SW 1271 (cell line): ENCODE measurements at regions not wholly inside any gene's neighbourhood (a gene's known extent, or its start where the extent isn't known, plus 50 kb on each side); places are given as distances from the start of the nearest gene placed in this dataset.
A peak's percentile ranks its signal among the peaks of the same experiment; 100 is the strongest.
"Not testable (repeated sequence)": the region's sequence is repeated elsewhere in the genome, so short reads cannot be mapped to it uniquely, and the experiment has no call there.

Experiments used
- DNase-seq, 2 experiments: peaks; one replicate each; lab custom pipeline; 2025; lab: John Stamatoyannopoulos, UW

DNA sequence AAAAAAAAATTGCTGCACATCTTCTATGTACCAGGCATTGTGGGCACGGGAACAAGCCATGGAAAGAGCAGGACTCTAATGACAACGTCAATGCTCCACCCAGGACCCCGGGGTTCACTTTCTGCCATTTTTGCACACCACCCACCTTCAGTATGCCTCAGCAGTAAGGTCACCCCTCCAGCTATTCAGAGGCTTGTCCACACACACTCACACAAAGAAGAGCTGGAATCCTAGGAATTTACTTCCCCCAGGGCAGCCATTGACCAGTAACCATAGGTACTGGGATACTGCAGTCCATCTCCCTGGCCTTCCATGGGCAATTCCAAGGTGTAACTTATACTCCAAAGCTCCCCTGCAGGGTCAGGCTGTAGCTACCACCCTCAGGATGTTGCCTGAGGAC, 170.8 kb downstream of the SUCLG1 start:
- DNase-seq, result no peak

DNA sequence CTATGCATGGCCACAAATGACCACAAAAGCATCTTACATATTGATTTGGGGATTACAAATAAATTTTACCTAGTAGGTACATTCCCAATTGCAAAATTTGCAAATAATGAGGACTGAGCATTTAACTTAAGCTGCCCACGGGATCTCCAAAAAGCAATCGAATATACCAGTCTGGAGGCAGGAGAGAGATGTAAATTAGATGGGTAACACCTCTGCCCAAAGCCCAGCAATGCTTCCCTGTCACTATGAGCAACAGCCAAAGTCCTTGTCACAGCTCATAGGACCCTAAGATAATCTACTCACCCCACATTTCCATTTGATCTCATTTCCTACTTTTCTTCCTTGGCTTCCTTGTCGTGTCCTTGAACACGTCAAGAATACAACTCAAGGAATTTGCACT, 172.2 kb downstream of the SUCLG1 start:
- DNase-seq, result no peak

DNA sequence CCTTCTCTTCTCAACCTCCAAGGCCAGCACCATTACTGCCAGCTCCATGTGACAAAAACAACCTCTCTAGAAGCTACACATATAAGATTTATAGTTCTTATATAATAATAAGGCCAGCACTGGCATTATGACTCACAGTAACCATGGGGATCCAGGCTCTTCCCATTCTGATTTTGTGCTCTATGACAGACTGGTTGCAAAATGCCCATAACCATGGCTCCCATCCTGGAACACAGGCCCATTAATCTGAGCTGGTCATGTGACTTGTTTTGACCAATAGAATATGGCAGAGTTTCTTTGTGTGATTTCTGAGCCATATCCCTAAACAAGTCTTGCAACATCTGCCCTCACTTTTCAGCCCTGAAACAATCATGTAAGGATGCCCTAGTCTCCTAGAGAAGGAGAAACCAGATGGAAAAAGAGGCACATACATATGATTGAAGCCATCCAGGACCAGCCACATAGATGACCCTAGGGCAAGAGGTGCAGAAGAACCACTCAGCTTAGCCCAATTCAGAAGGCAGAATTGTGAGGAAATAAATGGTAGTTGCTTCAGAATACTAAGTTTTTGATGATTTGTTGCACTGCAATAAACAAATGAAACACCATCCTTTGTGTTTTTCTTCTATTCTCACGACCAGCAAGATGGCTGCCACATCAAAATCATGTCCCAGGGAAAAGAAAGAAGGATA, 173.9 kb downstream of the SUCLG1 start:
- DNase-seq, result no peak

DNA sequence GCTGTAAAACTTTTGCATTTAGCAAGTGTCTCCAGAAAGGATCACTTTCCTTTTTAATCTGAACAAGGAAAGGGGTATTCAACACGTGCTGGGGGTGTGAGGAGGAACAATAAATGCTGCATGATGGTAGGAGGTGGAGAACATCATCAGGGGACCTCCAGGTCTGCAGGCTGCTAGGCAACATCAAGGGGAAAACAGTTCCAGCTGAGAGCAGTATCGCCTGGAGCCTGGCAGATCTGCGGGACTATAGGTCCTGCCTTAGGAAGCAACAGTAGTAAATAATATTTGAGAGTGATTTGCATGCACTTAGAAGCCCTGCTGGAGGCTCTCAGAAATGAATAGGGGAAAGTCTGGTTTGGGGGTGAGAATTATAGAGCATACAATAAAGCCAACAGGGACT, 175.6 kb downstream of the SUCLG1 start:
- DNase-seq, result no peak

DNA sequence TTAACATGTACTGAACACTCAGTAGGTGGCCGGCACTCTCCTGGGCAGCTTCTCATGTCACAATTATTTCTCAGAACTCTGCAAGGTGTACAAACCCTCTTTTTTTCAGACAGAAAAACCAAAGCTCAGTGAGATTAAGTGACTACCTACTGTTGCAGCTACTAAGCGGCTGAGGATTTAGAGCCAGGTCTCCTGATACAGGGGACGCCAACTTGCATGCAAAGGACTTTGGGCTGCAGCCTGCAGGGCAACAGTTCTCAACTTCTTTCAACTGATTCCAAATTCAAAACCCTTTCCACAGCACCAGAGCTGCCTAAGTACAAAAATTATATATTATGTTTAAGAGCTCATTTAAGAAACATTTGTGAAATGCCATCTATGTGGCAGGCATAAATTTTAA, 177.6 kb downstream of the SUCLG1 start:
- DNase-seq, result no peak

DNA sequence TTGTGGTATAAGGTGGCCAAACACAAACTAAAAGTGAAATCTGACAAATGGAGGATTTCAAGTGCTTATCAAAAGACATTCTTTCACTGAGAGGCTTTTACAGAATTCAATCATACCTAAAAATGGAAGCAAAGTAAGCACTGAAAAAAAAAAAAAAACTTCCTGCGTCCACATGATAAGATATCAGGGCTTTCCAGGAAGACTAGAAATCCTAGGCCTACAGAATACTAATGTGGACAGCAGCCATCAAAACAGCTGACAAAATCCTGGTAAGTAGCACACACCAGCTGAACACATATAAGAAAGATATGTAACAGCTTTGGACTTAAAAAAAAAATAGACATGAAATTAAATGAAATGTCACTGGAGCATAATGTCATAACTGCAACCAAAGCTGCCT, 178.2 kb downstream of the SUCLG1 start:
- DNase-seq, result no peak

DNA sequence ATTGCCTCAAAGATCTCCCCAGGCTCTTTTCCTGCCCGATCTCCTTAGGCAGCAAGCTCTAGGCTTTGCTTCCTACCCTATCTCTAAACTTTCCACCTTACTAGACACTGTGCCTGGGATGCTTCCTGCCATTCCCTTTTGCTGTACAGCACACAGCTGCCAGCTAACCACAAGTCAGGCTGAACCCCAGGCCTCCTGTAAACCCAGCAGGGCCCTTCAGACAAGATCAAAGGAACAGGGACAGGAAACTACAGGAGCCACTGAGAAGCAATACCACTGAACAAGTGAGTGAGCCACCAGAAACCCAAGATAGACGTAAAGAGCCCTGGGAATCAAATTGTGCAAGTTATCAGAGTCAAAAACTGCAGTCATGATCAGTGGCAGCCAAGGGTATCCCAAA, 180.7 kb downstream of the SUCLG1 start:
- no peak for DNase-seq

DNA sequence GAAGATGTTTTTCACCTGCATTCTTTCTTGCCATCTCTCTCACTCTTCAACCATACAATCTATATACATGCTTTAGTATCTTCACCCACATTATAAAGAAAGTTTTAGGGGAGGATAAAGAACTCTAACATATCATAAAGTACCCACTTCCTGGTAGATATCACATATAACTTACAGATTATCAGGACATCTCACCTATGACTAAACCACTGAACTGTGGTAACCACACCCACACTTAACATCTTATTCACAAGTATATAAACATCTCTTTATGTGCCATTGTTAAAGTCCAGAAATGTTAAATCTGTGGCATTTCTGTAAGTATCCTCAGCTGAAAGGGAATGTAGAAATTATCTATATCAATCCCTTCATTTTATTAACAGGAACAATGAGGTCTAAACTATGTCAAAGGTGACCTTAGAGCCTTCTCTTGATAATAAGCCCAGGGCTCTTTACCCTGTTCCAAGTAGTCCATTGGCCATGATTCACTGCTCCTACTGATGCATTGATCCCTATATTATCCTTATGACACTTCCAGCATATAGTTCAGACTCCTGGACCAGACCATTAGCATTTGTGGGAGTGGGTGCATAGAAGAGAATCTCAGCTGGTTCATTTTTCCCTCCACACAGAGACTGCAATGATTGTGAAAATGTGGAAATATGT, 182.4 kb downstream of the SUCLG1 start:
- no peak for DNase-seq

DNA sequence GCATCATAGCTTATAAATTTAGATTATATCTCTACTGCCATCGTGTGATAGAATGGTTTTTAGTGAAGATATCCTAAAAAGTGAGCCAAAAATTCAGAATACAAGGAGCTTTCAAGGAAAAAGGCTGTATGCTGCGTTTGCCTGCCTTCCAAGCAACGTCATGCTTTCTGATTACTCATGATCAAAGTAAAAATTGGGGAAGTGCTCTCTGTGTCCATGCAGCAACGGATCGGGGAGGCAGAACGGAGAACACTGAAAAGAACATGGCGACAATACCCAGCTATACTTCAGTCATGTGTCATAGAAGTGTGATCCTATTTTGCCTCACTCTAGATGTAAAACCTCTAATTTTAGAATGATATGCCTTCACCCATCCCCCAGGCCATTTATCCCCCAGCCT, 185.7 kb downstream of the SUCLG1 start:
- no peak for DNase-seq

DNA sequence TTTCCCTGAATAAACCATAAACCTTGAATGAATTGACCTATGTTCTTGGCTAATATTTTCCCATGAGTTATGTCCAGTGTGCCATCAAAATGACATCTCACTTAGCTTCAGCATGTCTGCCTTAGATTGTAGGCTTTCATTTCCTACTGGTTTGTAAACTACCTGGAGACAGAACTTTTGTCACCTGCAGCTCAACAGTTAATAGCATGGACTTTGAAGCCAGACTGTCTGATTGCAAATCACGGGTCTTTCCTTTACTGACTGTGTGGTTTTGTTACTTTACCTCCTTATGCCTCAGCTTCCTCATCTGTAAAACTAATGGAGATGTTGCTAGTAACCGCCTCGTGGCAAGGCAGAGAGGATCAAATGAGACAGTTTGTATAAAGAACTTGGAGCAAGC, 187.1 kb downstream of the SUCLG1 start:
- DNase-seq, result no peak

DNA sequence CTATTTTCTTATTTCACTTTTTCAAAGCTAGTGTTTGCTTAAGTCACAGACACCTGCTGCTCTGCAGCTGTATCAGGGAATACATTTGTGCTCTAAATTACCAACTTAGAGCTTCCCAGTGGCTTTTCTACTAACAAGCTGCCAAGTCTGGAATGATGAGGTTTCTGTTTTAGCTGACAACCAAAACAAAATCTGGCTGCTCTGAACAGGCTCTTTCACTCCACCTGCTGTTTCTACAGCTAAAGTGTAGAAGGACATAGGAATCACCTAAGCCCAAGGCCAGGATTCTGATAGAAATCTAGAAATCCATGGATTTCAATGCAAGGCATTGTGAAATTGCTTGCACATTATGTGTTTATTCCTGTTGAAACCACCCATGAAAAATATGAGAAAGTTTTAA, 201.2 kb downstream of the SUCLG1 start:
- DNase-seq, result peak in 1 of 2 experiments; percentile 15

DNA sequence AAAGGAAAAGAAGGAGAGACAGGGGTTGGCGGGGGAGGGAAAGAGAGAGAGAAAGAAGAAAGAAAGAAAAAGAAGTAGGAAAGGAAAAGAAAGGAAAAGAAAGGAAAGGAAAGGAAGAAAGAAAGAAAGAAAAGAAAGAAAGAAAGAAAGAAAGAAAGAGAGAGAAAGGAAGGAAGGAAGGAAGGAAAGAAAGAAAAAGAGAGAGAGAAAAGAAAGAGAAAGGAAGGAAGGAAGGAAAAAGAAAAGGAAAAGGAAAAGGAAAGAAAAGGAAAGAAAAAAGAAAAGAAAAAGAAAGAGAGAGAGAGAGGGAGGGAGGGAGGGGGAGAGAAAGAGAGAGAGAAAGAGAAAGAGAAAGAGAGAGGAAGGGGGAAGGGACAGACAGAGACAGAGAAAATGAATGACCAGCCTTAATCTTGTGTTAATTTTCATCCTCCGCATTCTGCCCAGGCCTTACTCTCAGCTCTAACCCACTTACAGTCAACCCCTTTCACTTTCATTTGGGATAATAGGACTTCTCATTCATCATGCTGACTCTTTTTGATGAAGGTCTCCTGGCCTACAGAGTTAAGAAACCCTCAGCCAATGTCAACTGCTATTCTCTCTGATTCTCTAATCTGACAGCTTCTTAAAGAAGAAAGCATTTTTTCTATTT, 207.3 kb downstream of the SUCLG1 start:
- DNase-seq, result no peak

DNA sequence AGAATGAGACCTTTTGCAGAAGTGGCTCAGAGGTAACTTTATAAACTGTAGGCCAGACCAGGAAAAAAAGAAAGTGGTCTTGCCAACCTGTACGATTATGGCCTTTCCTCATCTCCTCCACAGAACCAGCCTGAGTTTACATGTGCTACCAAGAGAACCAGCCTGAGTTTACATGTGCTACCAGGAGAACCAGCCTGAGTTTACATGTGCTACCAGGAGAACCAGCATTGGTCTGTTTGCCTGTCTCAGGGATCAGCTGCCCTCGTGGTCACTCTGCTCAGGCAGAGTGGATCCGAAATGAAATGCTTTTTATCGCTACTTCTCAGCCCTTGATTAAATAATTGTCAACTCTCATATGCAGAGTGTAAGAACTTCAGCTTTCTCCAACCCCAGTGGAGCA, 209.9 kb downstream of the SUCLG1 start:
- DNase-seq, result no peak

DNA sequence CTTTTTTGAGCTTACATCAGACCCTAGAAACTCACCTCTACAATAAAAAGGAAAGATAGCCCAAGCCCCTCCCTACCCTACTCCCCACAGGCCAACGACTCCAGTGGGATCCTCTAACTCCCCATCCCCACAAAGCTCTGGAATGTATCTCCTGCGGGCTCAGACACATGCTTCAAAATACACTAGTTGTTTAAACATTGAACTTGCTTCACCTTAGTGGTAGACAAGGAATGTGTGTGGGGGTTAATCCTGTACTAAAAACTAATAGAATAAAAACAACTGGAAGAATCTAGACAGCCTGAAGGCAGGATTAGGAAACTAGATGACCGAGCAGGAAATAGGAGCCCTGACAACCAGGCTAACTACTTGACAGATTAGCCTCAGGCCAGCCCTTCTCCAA, 211.5 kb downstream of the SUCLG1 start:
- DNase-seq, result no peak

DNA sequence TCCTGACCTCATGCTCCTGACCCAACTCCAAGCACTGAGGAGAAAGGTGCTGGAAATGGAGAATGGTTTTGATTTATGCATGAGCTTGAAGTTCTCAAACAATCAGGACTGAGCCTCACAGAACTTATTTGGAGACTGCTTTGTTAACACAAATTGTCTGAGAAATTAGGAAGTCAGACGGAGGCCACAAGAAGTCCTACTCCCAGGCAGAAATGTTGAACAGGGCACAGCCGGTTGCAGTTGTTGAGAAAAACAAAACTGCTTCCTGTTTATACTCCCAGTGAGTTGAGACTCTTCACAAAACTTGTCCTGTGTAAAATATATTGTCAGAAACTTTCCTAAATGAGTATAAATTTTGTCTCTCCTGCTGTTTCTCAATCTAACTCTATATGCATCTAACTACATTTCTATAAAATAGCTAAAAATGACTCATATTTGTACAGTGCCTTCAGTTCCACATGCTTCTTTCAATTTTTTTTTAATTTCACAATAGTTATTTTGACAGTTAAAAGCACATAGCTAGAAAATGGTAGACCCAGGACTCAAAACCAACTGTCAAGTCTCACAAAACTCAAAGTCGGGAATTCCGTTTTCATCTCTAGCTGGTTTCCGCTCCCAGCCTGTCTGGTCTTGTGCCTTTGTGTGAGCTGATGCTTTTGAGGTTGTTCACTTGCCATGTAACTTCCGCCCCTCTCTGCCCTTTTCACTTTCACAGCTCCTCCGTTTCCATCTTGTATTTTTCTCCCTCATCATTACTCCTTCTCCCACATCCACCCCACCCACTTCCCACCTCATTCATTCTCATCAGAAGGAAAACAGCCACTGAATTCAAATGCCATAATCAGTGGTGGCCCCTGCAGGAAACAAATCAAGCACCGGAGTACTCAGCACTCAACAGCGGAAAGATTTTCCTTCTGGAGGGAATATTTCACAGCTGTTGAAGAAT, 215.0 kb downstream of the SUCLG1 start:
- no peak for DNase-seq

DNA sequence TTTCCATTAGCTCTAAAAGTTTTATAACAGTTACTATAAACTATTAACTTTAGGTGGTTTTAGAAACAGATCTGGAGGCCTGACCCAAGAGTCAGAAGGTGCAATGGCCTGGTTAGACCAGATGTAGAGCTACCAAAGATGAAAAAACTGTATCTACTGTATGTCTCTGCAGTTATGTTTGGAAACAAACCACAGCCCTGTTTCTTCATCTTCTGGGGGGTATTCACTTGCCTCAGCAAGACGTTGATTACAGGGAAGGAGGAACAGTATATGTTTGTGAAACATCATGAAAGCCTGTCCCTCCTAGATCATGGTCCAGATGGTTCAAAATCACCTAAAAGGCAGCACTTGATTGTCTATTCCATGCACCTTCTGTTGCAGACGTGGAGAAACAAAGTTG, 220.2 kb downstream of the SUCLG1 start:
- no peak for DNase-seq

DNA sequence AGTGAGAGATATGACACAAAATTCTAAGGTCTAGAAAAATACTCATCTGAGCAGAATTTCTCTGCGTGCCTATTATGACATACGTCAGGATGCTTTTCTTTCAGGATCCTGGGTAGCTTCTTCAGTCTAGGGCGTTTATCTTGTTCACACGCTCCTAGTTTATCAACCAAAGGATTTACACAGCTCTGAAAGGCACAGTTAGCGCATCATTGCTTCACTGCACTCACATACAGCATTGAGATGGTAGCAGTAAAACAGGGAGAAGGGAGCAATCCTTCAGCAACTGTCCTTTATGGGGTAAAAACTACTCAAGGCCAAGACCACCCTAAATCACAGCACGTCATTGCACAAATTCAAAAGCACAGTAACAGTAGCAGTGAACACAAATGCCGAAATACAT, 222.8 kb downstream of the SUCLG1 start:
- no peak for DNase-seq

DNA sequence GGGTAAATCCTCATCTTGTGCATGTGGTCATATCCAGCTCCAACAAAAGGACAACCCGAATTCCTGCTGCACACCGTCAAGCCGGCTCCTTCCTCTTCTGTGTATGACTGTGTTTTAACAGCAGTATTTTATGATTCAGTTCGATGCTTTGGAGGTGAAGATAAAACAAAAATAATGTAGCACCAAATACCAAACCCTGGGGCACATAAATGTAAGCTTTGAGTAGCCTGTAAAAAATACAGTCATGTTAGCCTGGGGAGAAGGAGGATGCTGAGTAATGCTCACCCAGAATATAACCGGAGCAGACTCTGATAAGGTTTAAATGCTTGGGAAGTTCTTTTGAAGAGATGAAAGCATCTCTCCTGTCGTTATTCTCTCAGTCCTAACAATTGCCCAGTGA, 225.0 kb downstream of the SUCLG1 start:
- no peak for DNase-seq

DNA sequence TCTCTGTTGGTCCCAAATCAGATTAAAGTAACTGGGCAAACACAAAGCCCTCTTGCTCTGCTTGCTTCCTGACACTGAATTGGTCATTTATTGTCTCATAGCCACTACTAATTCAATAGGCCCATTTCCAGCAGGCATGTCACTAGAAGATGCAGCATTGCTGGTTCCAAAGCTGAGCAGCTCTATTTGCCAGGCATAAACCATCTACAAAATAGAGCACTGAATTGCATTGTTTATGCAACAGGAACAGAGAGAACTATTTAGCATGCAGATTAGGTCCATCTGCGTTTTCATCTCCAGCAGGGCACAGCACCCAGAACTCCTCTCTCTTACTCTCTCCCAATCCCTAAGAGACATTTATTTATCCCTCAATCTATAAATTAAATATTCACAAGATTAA, 227.6 kb downstream of the SUCLG1 start:
- DNase-seq, result no peak

DNA sequence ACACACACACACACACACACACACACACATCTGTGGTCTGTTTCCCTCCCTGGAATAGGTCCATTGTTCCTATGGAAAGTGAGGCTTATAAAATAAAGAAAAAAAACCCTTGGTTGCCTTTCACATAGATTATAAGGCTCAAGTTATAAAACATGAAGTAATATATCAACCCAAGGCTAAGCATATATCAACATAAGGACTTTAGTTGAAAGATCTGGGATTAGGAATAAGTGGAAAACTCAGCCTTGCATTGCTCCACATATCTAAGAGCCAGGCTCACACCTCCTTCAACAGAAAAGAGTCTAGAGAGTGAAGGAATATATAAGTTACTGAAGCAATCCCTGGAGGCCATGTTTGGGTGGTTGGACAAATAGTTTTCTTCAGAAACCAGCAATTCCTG, 235.0 kb downstream of the SUCLG1 start:
- no peak for DNase-seq

DNA sequence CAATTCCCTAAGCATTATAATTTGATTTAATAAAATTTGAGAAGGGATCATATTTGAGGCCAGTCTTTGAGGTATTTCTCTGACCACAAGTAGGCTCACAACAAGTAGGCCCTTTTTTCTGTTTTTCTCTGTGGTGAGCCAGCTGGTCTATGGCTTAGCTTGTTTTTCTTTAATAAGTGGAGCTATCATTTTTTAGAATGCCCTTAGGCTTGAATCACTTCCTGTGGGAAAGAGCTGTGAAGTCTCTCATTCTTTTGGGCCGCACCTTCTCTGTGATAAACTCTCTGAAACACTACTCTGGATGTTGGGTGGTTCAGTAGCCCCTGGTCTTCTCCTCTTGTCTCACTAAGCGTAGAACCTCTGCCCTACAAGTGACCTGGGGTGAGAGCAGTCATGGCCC, 235.9 kb downstream of the SUCLG1 start:
- peak in 1 of 2 experiments; percentile 7 for DNase-seq

DNA sequence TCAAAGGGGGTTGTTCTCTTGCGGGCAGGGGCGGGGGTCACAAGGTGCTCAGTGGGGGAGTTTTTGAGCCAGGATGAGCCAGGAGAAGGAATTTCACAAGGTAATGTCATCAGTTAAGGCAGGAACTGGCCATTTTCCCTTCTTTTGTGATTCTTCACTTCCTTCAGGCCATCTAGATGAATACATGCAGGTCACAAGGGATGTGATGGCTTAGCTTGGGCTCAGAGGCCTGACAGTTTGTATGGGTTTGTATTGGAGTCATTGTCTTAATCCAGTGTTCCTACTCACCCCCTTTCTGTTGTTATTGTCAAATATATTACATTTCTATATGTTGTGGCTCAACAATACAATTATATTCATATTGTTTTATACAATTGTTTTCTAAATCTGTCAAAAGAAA, 238.0 kb downstream of the SUCLG1 start:
- not testable (repeated sequence) for DNase-seq
